Brain pericyte (primary cell): ENCODE measurements at regions not wholly inside any gene's neighbourhood (a gene's known extent, or its start where the extent isn't known, plus 50 kb on each side); places are given as distances from the start of the nearest gene placed in this dataset.

Source experiments
- DNase-seq: peaks from one replicate; pipeline ENCODE4 v3.0.0-alpha.2; 2012; ENCODE audit warnings: low read depth, low spot score

DNA sequence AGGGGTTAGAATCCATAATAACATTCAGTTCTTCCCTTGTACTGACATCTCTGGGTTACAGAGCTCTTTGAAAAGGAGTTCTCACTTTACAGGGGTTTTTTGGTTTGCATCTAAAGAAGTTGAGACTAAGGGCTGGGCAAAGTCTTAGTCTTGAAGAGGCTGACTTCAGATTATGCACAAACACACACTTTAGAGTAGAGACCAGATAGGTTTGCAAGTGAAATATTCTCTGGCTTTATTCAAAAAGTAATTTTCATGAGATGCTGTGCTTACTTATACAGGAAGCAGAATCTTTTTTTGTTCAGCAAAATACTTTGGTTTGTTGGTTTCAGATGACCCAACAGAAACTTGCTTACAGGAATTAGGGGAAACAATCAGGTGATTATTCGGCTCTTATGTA is 410.9 kb upstream of the LRRTM1 start:
- no peak for DNase-seq

GRCh38 chr2:80711915-80712314 is 407.4 kb upstream of the LRRTM1 start:
- DNase-seq = no peak

DNA sequence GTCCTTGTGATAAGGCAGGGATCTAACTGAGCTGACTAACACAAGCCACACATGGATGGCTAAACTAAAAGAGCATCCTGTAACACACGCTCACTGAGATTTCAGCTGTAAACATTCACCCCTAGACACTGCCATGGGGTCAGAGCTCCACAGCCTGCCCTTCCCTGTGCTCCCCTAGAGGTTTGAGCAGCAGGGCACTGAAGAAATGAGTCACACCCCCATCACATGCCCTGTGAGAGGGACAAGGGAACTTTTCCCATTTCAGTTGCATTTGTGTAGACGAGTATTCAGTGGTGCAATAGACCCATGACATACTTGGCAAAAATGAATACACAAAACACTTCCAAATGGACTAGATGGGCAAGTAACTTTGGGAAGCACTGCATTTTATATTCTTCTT is 402.4 kb upstream of the LRRTM1 start:
- DNase-seq = no peak

DNA sequence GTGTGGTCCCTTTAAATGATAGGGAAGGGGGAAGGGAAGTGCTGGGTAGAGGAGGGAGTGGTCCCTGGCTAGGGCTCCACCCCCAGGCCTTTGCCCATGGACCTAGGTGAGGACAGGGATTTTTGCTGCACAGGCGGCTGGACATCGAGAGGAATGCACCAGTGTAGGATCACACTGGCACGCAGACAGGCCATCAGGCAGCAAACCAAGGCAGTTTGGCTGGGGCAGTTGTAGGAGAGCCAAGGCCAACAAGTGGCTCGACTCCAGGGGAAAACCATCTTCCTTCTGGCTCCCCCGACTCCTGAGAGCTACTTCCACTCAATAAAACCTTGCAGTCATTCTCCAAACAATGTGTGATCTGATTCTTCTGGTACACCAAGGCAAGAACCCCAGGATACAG is 402.0 kb upstream of the LRRTM1 start:
- no peak for DNase-seq

DNA sequence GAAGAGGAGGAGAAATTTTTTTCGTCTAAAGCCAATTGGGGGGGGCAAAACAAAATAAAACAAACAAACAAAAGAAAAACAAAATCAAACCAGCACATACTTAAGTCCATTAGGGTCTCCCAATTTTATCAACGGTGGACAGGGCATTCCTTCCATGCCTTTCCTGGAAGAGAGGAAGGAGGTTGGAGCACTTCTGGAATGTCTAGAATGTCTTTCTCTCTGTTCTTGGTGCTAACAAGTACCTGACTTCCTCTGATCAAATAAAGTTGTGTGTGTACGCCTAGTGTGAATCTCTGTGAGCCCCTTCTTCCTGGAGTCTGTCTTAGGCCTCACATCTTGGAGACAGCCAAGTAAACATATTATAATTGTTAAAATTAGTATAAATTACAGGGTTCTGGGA is 399.0 kb upstream of the LRRTM1 start:
- no peak for DNase-seq

DNA sequence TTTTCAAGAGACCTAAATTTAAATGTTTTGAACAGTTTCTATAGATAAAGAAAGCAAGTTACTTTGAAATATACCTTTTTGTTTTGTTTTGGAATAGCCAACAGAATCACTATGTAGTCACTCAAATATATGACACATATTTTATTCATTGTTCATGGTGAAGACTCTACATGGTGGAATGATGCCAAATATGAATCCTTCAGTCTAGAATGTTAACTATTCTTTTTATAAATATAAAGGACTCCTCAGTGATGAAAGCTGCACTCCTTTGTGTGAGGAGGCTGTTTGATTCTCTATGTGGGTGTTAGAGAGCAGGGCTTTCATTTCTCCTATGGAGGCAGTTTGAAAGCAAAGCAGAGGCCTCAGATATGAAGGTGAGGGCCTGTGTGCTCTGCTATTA is 396.4 kb upstream of the LRRTM1 start:
- DNase-seq = no peak
